ENCODE measurements at regions not wholly inside any gene's neighbourhood (a gene's known extent, or its start where the extent isn't known, plus 50 kb on each side); places are given as distances from the start of the nearest gene placed in this dataset.

DNA sequence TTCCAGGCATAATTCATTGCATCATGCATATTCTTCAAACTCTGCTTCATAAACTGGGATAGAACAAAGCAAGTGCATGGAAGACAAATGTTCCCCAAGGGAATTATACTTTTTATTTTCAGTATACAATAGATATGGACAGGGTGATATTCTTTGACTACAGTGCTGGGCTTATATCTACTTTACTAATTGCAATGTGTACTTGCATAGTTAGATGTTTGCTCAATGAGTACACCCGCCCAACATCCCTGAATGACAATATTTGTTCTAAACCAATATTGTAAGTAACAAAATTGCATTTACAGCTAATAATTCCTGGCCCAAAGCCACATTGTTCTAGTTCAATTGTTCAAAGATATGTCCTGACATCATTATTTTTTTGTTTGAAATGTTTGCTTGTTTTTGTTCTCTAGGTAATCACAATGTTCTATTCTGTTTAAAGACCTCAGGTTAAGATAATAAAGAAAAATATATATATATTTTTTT, 171.4 kb downstream of the PTN start:
- TF ChIP-seq, protein P1, sequence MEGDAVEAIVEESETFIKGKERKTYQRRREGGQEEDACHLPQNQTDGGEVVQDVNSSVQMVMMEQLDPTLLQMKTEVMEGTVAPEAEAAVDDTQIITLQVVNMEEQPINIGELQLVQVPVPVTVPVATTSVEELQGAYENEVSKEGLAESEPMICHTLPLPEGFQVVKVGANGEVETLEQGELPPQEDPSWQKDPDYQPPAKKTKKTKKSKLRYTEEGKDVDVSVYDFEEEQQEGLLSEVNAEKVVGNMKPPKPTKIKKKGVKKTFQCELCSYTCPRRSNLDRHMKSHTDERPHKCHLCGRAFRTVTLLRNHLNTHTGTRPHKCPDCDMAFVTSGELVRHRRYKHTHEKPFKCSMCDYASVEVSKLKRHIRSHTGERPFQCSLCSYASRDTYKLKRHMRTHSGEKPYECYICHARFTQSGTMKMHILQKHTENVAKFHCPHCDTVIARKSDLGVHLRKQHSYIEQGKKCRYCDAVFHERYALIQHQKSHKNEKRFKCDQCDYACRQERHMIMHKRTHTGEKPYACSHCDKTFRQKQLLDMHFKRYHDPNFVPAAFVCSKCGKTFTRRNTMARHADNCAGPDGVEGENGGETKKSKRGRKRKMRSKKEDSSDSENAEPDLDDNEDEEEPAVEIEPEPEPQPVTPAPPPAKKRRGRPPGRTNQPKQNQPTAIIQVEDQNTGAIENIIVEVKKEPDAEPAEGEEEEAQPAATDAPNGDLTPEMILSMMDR (conservative IDR thresholded peaks at IDR 0.05; ENCODE audit: low read depth in 2 of 2) = no peak
- TF ChIP-seq EZH2 (IDR thresholded peaks at IDR 0.05; ENCODE audit: low read depth, unreplicated experiment) (no peak), CREB1 (CRISPR knock-in tag; IDR thresholded peaks at IDR 0.05; ENCODE audit: low read depth) (no peak), ZNF114 (CRISPR knock-in tag; IDR thresholded peaks at IDR 0.05) (no peak), EZH2phosphoT487 (IDR thresholded peaks at IDR 0.05; ENCODE audit: unreplicated experiment) (no peak), POLR2AphosphoS5 (IDR thresholded peaks at IDR 0.05; ENCODE audit: low read depth) (no peak), NANOG (IDR thresholded peaks at IDR 0.05; ENCODE audit: borderline replicate concordance) (no peak), JUNB (IDR thresholded peaks at IDR 0.05; ENCODE audit: unreplicated experiment) (no peak), ZNF331 (CRISPR knock-in tag; IDR thresholded peaks at IDR 0.05; ENCODE audit: low read depth) (no peak)
- TF ChIP-seq, protein P2, sequence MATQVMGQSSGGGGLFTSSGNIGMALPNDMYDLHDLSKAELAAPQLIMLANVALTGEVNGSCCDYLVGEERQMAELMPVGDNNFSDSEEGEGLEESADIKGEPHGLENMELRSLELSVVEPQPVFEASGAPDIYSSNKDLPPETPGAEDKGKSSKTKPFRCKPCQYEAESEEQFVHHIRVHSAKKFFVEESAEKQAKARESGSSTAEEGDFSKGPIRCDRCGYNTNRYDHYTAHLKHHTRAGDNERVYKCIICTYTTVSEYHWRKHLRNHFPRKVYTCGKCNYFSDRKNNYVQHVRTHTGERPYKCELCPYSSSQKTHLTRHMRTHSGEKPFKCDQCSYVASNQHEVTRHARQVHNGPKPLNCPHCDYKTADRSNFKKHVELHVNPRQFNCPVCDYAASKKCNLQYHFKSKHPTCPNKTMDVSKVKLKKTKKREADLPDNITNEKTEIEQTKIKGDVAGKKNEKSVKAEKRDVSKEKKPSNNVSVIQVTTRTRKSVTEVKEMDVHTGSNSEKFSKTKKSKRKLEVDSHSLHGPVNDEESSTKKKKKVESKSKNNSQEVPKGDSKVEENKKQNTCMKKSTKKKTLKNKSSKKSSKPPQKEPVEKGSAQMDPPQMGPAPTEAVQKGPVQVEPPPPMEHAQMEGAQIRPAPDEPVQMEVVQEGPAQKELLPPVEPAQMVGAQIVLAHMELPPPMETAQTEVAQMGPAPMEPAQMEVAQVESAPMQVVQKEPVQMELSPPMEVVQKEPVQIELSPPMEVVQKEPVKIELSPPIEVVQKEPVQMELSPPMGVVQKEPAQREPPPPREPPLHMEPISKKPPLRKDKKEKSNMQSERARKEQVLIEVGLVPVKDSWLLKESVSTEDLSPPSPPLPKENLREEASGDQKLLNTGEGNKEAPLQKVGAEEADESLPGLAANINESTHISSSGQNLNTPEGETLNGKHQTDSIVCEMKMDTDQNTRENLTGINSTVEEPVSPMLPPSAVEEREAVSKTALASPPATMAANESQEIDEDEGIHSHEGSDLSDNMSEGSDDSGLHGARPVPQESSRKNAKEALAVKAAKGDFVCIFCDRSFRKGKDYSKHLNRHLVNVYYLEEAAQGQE (IDR thresholded peaks at IDR 0.05; ENCODE audit: unreplicated experiment) = no peak
- TF ChIP-seq, protein P3, sequence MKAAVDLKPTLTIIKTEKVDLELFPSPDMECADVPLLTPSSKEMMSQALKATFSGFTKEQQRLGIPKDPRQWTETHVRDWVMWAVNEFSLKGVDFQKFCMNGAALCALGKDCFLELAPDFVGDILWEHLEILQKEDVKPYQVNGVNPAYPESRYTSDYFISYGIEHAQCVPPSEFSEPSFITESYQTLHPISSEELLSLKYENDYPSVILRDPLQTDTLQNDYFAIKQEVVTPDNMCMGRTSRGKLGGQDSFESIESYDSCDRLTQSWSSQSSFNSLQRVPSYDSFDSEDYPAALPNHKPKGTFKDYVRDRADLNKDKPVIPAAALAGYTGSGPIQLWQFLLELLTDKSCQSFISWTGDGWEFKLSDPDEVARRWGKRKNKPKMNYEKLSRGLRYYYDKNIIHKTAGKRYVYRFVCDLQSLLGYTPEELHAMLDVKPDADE (IDR thresholded peaks at IDR 0.05) = no peak
